Neural cell (in vitro differentiated cells): ENCODE measurements at regions not wholly inside any gene's neighbourhood (a gene's known extent, or its start where the extent isn't known, plus 50 kb on each side); places are given as distances from the start of the nearest gene placed in this dataset.

Experiments used
- H2AFZ ChIP-seq: fragments of 200-600, 300-800 bp; sonication (generic), shearing (Covaris generic); 2 replicates; pipeline ENCODE4 v1.6.0; 2014; ENCODE audit warnings: low read depth, mild to moderate bottlenecking, antibody characterized with exemption, low read length, moderate library complexity
- H3F3A ChIP-seq: fragments of 200-600 bp; shearing (Covaris generic); 2 replicates; pipeline ENCODE4 v1.6.1; 2016; ENCODE audit warnings: mild to moderate bottlenecking, moderate library complexity, mixed read lengths, antibody characterized with exemption, low read length; ENCODE audit not compliant: insufficient read depth, poor library complexity, severe bottlenecking
- H3K27ac ChIP-seq: fragments of 200-600, 300-800 bp; sonication (generic), shearing (Covaris generic); 2 replicates; pipeline ENCODE4 v1.5.1; 2014; ENCODE audit warnings: mild to moderate bottlenecking, low read length, moderate library complexity
- H3K27me3 ChIP-seq: fragments of 300-800, 200-600 bp; sonication (generic), shearing (Covaris generic); 2 replicates; pipeline ENCODE4 v1.6.0; 2014; ENCODE audit warnings: mild to moderate bottlenecking, low read depth, low read length, moderate library complexity; ENCODE audit not compliant: insufficient read depth
- H3K36me3 ChIP-seq: fragments of 300-800, 200-600 bp; sonication (generic), shearing (Covaris generic); 2 replicates; pipeline ENCODE4 v1.5.1; 2014; ENCODE audit warnings: mild to moderate bottlenecking, antibody characterized with exemption, low read length, moderate library complexity; ENCODE audit not compliant: insufficient read depth
- H3K4me2 ChIP-seq: fragments of 300-800, 200-600 bp; sonication (generic), shearing (Covaris generic); 2 replicates; pipeline ENCODE4 v1.6.0; 2014; ENCODE audit warnings: mild to moderate bottlenecking, low read length
- H3K4me3 ChIP-seq: fragments of 300-800, 200-600 bp; sonication (generic), shearing (Covaris generic); 2 replicates; pipeline ENCODE4 v1.5.1; 2014; ENCODE audit warnings: mild to moderate bottlenecking, low read length, moderate library complexity
- H3K79me2 ChIP-seq: fragments of 200-600 bp; shearing (Covaris generic); replicated peaks from 2 replicates; pipeline ENCODE4 v1.6.0; 2014; ENCODE audit warnings: mild to moderate bottlenecking, low read length, moderate library complexity; ENCODE audit not compliant: insufficient read depth
- H3K9ac ChIP-seq: fragments of 300-800, 200-600 bp; sonication (generic), shearing (Covaris generic); 2 replicates; pipeline ENCODE4 v1.6.1; 2016; ENCODE audit warnings: mild to moderate bottlenecking, low read length, mixed read lengths
- H3K9me2 ChIP-seq: fragments of 200-600 bp; shearing (Covaris generic); 2 replicates; pipeline ENCODE4 v1.6.1; 2016; ENCODE audit warnings: mild to moderate bottlenecking, low read length, mixed read lengths; ENCODE audit not compliant: insufficient read depth
- H3K9me3 ChIP-seq: fragments of 200-600, 300-800 bp; sonication (generic), shearing (Covaris generic); 2 replicates; pipeline ENCODE4 v1.6.1; 2016; ENCODE audit warnings: mild to moderate bottlenecking, mixed run types, low read length, moderate library complexity, mixed read lengths
- H4K20me1 ChIP-seq: fragments of 200-600 bp; shearing (Covaris generic); 2 replicates; pipeline ENCODE4 v1.6.1; 2016; ENCODE audit warnings: mild to moderate bottlenecking, mixed run types; ENCODE audit not compliant: insufficient read depth
- CTCF ChIP-seq: fragments of 450-650 bp; IDR thresholded peaks from 2 replicates; pipeline ENCODE4 v1.5.1; 2014; ENCODE audit warnings: antibody characterized with exemption, mild to moderate bottlenecking, moderate library complexity; ENCODE audit not compliant: poor library complexity, severe bottlenecking
- EP300 ChIP-seq: fragments of 450-650 bp; conservative IDR thresholded peaks from 2 replicates; pipeline ENCODE4 v1.6.1; 2014; ENCODE audit warnings: antibody characterized with exemption, mild to moderate bottlenecking, moderate library complexity; ENCODE audit not compliant: poor library complexity, severe bottlenecking
- EZH2 ChIP-seq: fragments of 200-600, 300-800 bp; shearing (Covaris generic), sonication (generic); IDR thresholded peaks from 2 replicates; pipeline ENCODE4 v1.6.1; 2014; ENCODE audit warnings: antibody characterized with exemption, low read length, borderline replicate concordance, mild to moderate bottlenecking; ENCODE audit not compliant: insufficient read depth, poor library complexity, severe bottlenecking
- POLR2AphosphoS5 ChIP-seq: IDR thresholded peaks from 2 replicates; pipeline ENCODE4 v1.6.1; 2012
- RAD21 ChIP-seq: fragments of 450-650 bp; conservative IDR thresholded peaks from 2 replicates; pipeline ENCODE4 v1.6.1; 2014; ENCODE audit warnings: antibody characterized with exemption, mild to moderate bottlenecking, moderate library complexity
- REST ChIP-seq: IDR thresholded peaks from 2 replicates; pipeline ENCODE4 v1.6.1; 2012; ENCODE audit warnings: borderline replicate concordance
- SMC3 ChIP-seq: fragments of 450-650 bp; conservative IDR thresholded peaks from 2 replicates; pipeline ENCODE4 v1.6.1; 2014; ENCODE audit warnings: antibody characterized with exemption, mild to moderate bottlenecking, moderate library complexity; ENCODE audit not compliant: poor library complexity
- TAF1 ChIP-seq: IDR thresholded peaks from 2 replicates; pipeline ENCODE4 v1.6.1; 2012; ENCODE audit warnings: low read depth

- H4K20me1 ChIP-seq, result no peaks in the 10 kb centered on the region
- no peaks in the 10 kb centered on the region for H3K79me2 ChIP-seq
- TF ChIP-seq EZH2, result no peak
- TF ChIP-seq CTCF, result no peak
- no peak for TF ChIP-seq SMC3
- TF ChIP-seq EP300, result no peak
- no peak for TF ChIP-seq POLR2AphosphoS5
- TF ChIP-seq RAD21, result no peak
- no peak for TF ChIP-seq REST
- TF ChIP-seq TAF1, result no peak
- H3K9me3 ChIP-seq, result no peaks in the 10 kb centered on the region
- peak overlapping the region; percentile 11 for H3K9ac ChIP-seq
- peak overlapping the region; percentile 46 for H3K4me2 ChIP-seq
- H3K4me3 ChIP-seq, result peak overlapping the region; percentile 44
- H3F3A ChIP-seq, result no peaks in the 10 kb centered on the region
- no peaks in the 10 kb centered on the region for H3K36me3 ChIP-seq
- no peaks in the 10 kb centered on the region for H3K9me2 ChIP-seq
- no peak overlapping the region for H2AFZ ChIP-seq
- no peaks in the 10 kb centered on the region for H3K27me3 ChIP-seq
- H3K27ac ChIP-seq, result peak overlapping the region; percentile 77
Measured at GRCh38 chr10:45076891-45077290, 76.2 kb downstream of the ZNF22 start.

- no peak overlapping the region for H3K27ac ChIP-seq
- H3K9ac ChIP-seq, result no peak overlapping the region
- no peak overlapping the region for H2AFZ ChIP-seq
- no peak overlapping the region for H3K4me3 ChIP-seq
- H4K20me1 ChIP-seq, result no peaks in the 10 kb centered on the region
- TF ChIP-seq REST, result no peak
- no peak for TF ChIP-seq POLR2AphosphoS5
- no peak for TF ChIP-seq RAD21
- TF ChIP-seq EZH2, result no peak
- no peaks in the 10 kb centered on the region for H3F3A ChIP-seq
- H3K9me3 ChIP-seq, result no peaks in the 10 kb centered on the region
- no peaks in the 10 kb centered on the region for H3K9me2 ChIP-seq
- no peaks in the 10 kb centered on the region for H3K79me2 ChIP-seq
- H3K27me3 ChIP-seq, result no peaks in the 10 kb centered on the region
- H3K36me3 ChIP-seq, result no peaks in the 10 kb centered on the region
- no peak overlapping the region for H3K4me2 ChIP-seq
Measured at GRCh38 chr10:45080331-45080730, 79.6 kb downstream of the ZNF22 start.
